CD14-positive monocyte (primary cell): ENCODE measurements at regions not wholly inside any gene's neighbourhood (a gene's known extent, or its start where the extent isn't known, plus 50 kb on each side); places are given as distances from the start of the nearest gene placed in this dataset.

Source experiments
- DNase-seq, 3 donors: peaks; one replicate each; pipeline ENCODE4 v3.0.0-alpha.2; 2011 to 2022
- H2AFZ ChIP-seq: 2 replicates; pipeline ENCODE4 v1.6.0; 2012; ENCODE audit warnings: mild to moderate bottlenecking, low read depth, low read length, inconsistent platforms; ENCODE audit not compliant: insufficient read depth, poor library complexity, severe bottlenecking
- H3K27ac ChIP-seq, 2 donors: 1 replicate in 1 of 2; 2 replicates in 1 of 2; pipeline ENCODE4 v1.5.1; 2012 to 2013; ENCODE audit warnings: low read length in 2 of 2, control low read depth in 1 of 2, inconsistent platforms in 1 of 2, low read depth in 1 of 2, mild to moderate bottlenecking in 1 of 2
- H3K27me3 ChIP-seq, 2 donors: one replicate each; pipeline versions ENCODE4 v1.6.0 to v1.6.1; 2011 to 2013; ENCODE audit warnings: low read length in 2 of 2; ENCODE audit not compliant: control insufficient read depth in 2 of 2, insufficient read depth in 2 of 2
- H3K36me3 ChIP-seq, 2 donors: replicated peaks in 1 of 2; 1 replicate in 1 of 2; 2 replicates in 1 of 2; pipeline versions ENCODE4 v1.5.1 to v1.6.1; 2012 to 2013; ENCODE audit warnings: low read length in 2 of 2, control low read depth in 1 of 2, inconsistent platforms in 1 of 2, mild to moderate bottlenecking in 1 of 2; ENCODE audit not compliant: insufficient read depth in 2 of 2, control insufficient read depth in 1 of 2
- H3K4me1 ChIP-seq, 2 donors: 1 replicate in 1 of 2; 2 replicates in 1 of 2; pipeline versions ENCODE4 v1.5.1 to v1.6.1; 2012 to 2013; ENCODE audit warnings: low read length in 2 of 2, control low read depth in 1 of 2, inconsistent platforms in 1 of 2, mild to moderate bottlenecking in 1 of 2, moderate library complexity in 1 of 2; ENCODE audit not compliant: insufficient read depth in 2 of 2, control insufficient read depth in 1 of 2
- H3K4me2 ChIP-seq: replicated peaks from 2 replicates; pipeline ENCODE3; 2012; ENCODE audit warnings: low read length, moderate library complexity, mild to moderate bottlenecking; ENCODE audit not compliant: poor library complexity, severe bottlenecking; ENCODE audit errors: extremely low read depth
- H3K4me3 ChIP-seq, 3 experiments: fragments of 200-600 bp in 1 of 3; sonication (generic) in 1 of 3; replicated peaks in 1 of 3; 1 replicate in 2 of 3; 2 replicates in 1 of 3; pipeline ENCODE4 v1.5.1; 2011 to 2013; ENCODE audit warnings: low read length in 3 of 3, mild to moderate bottlenecking in 3 of 3, control low read depth in 2 of 3, low read depth in 2 of 3, inconsistent platforms in 1 of 3, moderate library complexity in 1 of 3
- H3K79me2 ChIP-seq: 2 replicates; pipeline ENCODE4 v1.6.0; 2012; ENCODE audit warnings: mild to moderate bottlenecking, control low read depth, inconsistent platforms, low read length, moderate library complexity; ENCODE audit not compliant: insufficient read depth
- H3K9ac ChIP-seq: 2 replicates; pipeline ENCODE4 v1.6.0; 2017; ENCODE audit warnings: low read length, mild to moderate bottlenecking; ENCODE audit not compliant: insufficient read depth, poor library complexity, severe bottlenecking
- H3K9me3 ChIP-seq, 2 donors: replicated peaks in 1 of 2; 1 replicate in 1 of 2; 2 replicates in 1 of 2; pipeline versions ENCODE4 v1.5.1 to v1.6.1; 2012 to 2013; ENCODE audit warnings: low read length in 2 of 2, control low read depth in 1 of 2; ENCODE audit not compliant: control insufficient read depth in 1 of 2, insufficient read depth in 1 of 2
- H4K20me1 ChIP-seq: 2 replicates; pipeline ENCODE4 v1.6.0; 2012; ENCODE audit warnings: mild to moderate bottlenecking, low read length, control low read depth, moderate library complexity; ENCODE audit not compliant: insufficient read depth
- H3K27ac Mint-ChIP-seq, 7 donors: one replicate each; pipeline ENCODE4 v1.8.0; 2020; ENCODE audit warnings: mild to moderate bottlenecking in 7 of 7, mixed read lengths in 7 of 7, moderate library complexity in 6 of 7, inconsistent platforms in 2 of 7
- H3K27me3 Mint-ChIP-seq, 3 donors: one replicate each; pipeline ENCODE4 v1.8.0; 2021 to 2022; ENCODE audit warnings: low read depth in 3 of 3, mild to moderate bottlenecking in 3 of 3, mixed read lengths in 3 of 3, moderate library complexity in 3 of 3, inconsistent platforms in 1 of 3
- H3K36me3 Mint-ChIP-seq, 2 donors: one replicate each; pipeline ENCODE4 v1.8.0; 2020; ENCODE audit warnings: mixed read lengths in 2 of 2, inconsistent platforms in 1 of 2, mild to moderate bottlenecking in 1 of 2
- H3K4me1 Mint-ChIP-seq: one replicate; pipeline ENCODE4 v1.8.0; 2020; ENCODE audit warnings: mild to moderate bottlenecking, mixed read lengths
- H3K4me3 Mint-ChIP-seq, 2 donors: one replicate each; pipeline ENCODE4 v1.8.0; 2020; ENCODE audit warnings: mild to moderate bottlenecking in 2 of 2, mixed read lengths in 2 of 2, moderate library complexity in 1 of 2
- H3K9me3 Mint-ChIP-seq, 7 donors: one replicate each; pipeline ENCODE4 v1.8.0; 2020 to 2022; ENCODE audit warnings: mixed read lengths in 7 of 7, mild to moderate bottlenecking in 6 of 7, moderate library complexity in 6 of 7, inconsistent platforms in 2 of 7
- WGBS: methylation state at CpG from one replicate; pipeline ENCODE4 v1.1.5; 2013; ENCODE audit warnings: missing lambda C conversion rate; ENCODE audit not compliant: insufficient coverage; 5-methylcytosine and 5-hydroxymethylcytosine counted together
- intact Hi-C, 2 donors: fragments of 100-400 bp; cut with micrococcal nuclease; formaldehyde crosslinking; loops; one replicate each; pipeline versions ENCODE4 v1.15.0 to v1.15.1; 2023
- TF ChIP-seq, protein P1 (sequence below): fragments of 200-600 bp; IDR thresholded peaks from one replicate; pipeline ENCODE4 v1.8.0; 2022; ENCODE audit warnings: antibody characterized with exemption, mild to moderate bottlenecking

DNA sequence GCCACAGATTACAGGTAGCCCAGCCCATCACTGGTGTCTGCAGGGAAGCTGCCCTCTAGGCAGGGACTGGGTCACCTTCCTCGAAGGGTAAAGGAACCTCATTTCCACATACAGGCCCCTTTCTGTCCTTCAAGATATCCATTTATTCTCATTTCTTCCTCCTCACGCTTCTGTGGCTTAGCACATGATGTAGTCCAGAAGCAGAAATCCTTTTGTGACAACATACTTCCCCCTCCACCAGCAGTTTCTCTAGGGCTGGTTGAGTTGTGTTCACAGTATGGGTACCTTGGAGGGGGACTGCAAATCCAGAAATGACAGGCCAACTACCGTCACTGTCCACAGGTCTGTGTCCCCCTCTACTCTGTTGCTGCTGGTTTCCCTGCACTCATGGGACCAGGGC is 364.9 kb downstream of the ANAPC1 start:
- Mint-ChIP-seq H3K4me3 (no peak overlapping the region), H3K27ac (peak overlapping the region; percentile 43 to 84 (median 70)), H3K36me3 (no peaks in the 10 kb centered on the region), H3K27me3 (peaks cover 0 to 2% (median 2%) of the 10 kb centered on the region in 3 donors), H3K9me3 (no peaks in the 10 kb centered on the region), H3K4me1 (peaks cover 28% of the 10 kb centered on the region)
- H4K20me1 ChIP-seq: no peaks in the 10 kb centered on the region
- H3K9me3 ChIP-seq: no peaks in the 10 kb centered on the region
- no peaks in the 10 kb centered on the region for H3K36me3 ChIP-seq
- H3K9ac ChIP-seq: no peak overlapping the region
- intact Hi-C loops: no loop called here
- no peak overlapping the region for H3K4me3 ChIP-seq
- TF ChIP-seq, protein P1, sequence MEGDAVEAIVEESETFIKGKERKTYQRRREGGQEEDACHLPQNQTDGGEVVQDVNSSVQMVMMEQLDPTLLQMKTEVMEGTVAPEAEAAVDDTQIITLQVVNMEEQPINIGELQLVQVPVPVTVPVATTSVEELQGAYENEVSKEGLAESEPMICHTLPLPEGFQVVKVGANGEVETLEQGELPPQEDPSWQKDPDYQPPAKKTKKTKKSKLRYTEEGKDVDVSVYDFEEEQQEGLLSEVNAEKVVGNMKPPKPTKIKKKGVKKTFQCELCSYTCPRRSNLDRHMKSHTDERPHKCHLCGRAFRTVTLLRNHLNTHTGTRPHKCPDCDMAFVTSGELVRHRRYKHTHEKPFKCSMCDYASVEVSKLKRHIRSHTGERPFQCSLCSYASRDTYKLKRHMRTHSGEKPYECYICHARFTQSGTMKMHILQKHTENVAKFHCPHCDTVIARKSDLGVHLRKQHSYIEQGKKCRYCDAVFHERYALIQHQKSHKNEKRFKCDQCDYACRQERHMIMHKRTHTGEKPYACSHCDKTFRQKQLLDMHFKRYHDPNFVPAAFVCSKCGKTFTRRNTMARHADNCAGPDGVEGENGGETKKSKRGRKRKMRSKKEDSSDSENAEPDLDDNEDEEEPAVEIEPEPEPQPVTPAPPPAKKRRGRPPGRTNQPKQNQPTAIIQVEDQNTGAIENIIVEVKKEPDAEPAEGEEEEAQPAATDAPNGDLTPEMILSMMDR: no peak
- 0% methylated on average over 2 of the region's 3 CpGs for WGBS
- H3K4me1 ChIP-seq: peaks cover 24 to 35% of the 10 kb centered on the region in 2 donors
- DNase-seq: peak; percentile 46 to 55 (median 49)
- H2AFZ ChIP-seq: no peak overlapping the region
- peak overlapping the region in 1 of 2 donors; percentile 40 for H3K27ac ChIP-seq
- no peak overlapping the region for H3K4me2 ChIP-seq
- H3K79me2 ChIP-seq: no peaks in the 10 kb centered on the region
- H3K27me3 ChIP-seq: no peaks in the 10 kb centered on the region

DNA sequence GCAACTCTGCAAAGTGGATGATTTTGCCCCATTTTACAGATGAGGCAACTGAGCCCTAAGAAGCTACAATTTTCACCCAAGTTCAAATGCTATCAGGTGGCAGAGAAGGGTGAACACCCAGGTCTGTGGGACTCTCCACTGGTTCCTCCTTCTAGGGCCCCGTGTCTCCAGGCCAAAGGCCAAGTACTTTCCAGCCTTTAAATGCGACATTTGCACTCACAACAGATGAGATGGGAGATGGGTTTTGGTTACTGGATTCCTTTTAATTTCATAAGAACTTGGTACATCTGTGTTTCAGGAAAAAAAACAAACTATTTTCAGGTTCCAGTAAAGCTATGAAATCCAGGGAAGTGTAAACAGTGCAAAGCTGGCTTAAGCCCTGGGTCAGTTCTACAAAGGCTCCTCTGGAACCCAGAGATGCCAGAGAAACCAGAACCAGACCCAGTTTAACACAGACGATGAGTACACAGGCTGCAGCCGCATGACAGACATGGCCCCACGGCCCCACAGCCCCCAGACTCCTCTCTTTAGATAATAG is 361.7 kb downstream of the ANAPC1 start:
- Histone ChIP-seq H3K79me2 (no peaks in the 10 kb centered on the region), H3K27me3 (no peaks in the 10 kb centered on the region), H3K4me2 (no peak overlapping the region), H3K9ac (no peak overlapping the region), H3K27ac (no peak overlapping the region), H3K36me3 (no peaks in the 10 kb centered on the region), H3K9me3 (no peaks in the 10 kb centered on the region), H3K4me1 (peaks cover 25% of the 10 kb centered on the region in 2 donors), H3K4me3 (no peak overlapping the region), H4K20me1 (no peaks in the 10 kb centered on the region), H2AFZ (no peak overlapping the region)
- 70% methylated on average over 2 of the region's 5 CpGs for WGBS
- peaks cover 0 to 2% (median 0%) of the 10 kb centered on the region in 3 donors for H3K27me3 Mint-ChIP-seq
- H3K36me3 Mint-ChIP-seq: no peaks in the 10 kb centered on the region
- H3K9me3 Mint-ChIP-seq: no peaks in the 10 kb centered on the region
- no peak overlapping the region for H3K4me3 Mint-ChIP-seq
- intact Hi-C loops: no loop called here
- no peak for DNase-seq
- TF ChIP-seq, protein P1: no peak
- H3K27ac Mint-ChIP-seq: peak overlapping the region in 2 of 7 donors; percentile 5 to 14
- peaks cover 23% of the 10 kb centered on the region for H3K4me1 Mint-ChIP-seq
